Chondrocyte (in vitro differentiated cells): ENCODE measurements at regions not wholly inside any gene's neighbourhood (a gene's known extent, or its start where the extent isn't known, plus 50 kb on each side); places are given as distances from the start of the nearest gene placed in this dataset.

Source experiments
- DNase-seq: peaks from one replicate; pipeline ENCODE4 v3.0.0; 2021; ENCODE audit warnings: mixed read lengths, low spot score
- H3K27ac Mint-ChIP-seq: one replicate; pipeline ENCODE4 v1.8.0; 2021; ENCODE audit warnings: mild to moderate bottlenecking, moderate library complexity, mixed read lengths; ENCODE audit not compliant: unreplicated experiment
- H3K27me3 Mint-ChIP-seq: 2 replicates; pipeline ENCODE4 v1.8.0; 2021; ENCODE audit warnings: low read depth, mixed read lengths
- H3K36me3 Mint-ChIP-seq: 2 replicates; pipeline ENCODE4 v1.8.0; 2021; ENCODE audit warnings: low read depth, mixed read lengths
- H3K4me1 Mint-ChIP-seq: 2 replicates; pipeline ENCODE4 v1.8.0; 2021; ENCODE audit warnings: low read depth, mild to moderate bottlenecking, mixed read lengths
- H3K4me3 Mint-ChIP-seq: one replicate; pipeline ENCODE4 v1.8.0; 2021; ENCODE audit warnings: mild to moderate bottlenecking, moderate library complexity, mixed read lengths; ENCODE audit not compliant: unreplicated experiment
- H3K9me3 Mint-ChIP-seq: 2 replicates; pipeline ENCODE4 v1.8.0; 2021; ENCODE audit warnings: low read depth, mixed read lengths
- CTCF ChIP-seq: fragments of 200-600 bp; sonication (generic); IDR thresholded peaks from 2 replicates; pipeline ENCODE4 v1.5.0; 2021; ENCODE audit warnings: antibody characterized with exemption, mild to moderate bottlenecking, moderate library complexity

GRCh38 chrX:134173541-134174272 lies 63.3 kb upstream of the CCDC160 start:
- Mint-ChIP-seq H3K36me3 (peaks cover 1% of the 10 kb centered on the region), H3K27ac (no peak overlapping the region), H3K9me3 (no peaks in the 10 kb centered on the region), H3K4me3 (peak overlapping the region; percentile 77), H3K4me1 (peaks cover 15% of the 10 kb centered on the region), H3K27me3 (peaks cover 18% of the 10 kb centered on the region)
- no peak for TF ChIP-seq CTCF
- DNase-seq: no peak

GRCh38 chrX:134174273-134174660 lies 62.7 kb upstream of the CCDC160 start:
- Mint-ChIP-seq H3K9me3 (no peaks in the 10 kb centered on the region), H3K4me1 (peaks cover 15% of the 10 kb centered on the region), H3K27me3 (peaks cover 18% of the 10 kb centered on the region), H3K4me3 (no peak overlapping the region), H3K36me3 (peaks cover 1% of the 10 kb centered on the region), H3K27ac (no peak overlapping the region)
- no peak for DNase-seq
- TF ChIP-seq CTCF: no peak

- no peak overlapping the region for H3K4me3 Mint-ChIP-seq
- H3K27me3 Mint-ChIP-seq: peaks cover 18% of the 10 kb centered on the region
- no peaks in the 10 kb centered on the region for H3K9me3 Mint-ChIP-seq
Observed at GRCh38 chrX:134174859-134175258, 62.1 kb upstream of the CCDC160 start.

GRCh38 chrX:134177527-134177926 lies 59.5 kb upstream of the CCDC160 start:
- Mint-ChIP-seq H3K27me3 (peaks cover 16% of the 10 kb centered on the region), H3K9me3 (no peaks in the 10 kb centered on the region), H3K27ac (no peak overlapping the region), H3K4me3 (no peak overlapping the region), H3K36me3 (peaks cover 1% of the 10 kb centered on the region), H3K4me1 (peaks cover 10% of the 10 kb centered on the region)
- no peak for DNase-seq
- TF ChIP-seq CTCF: no peak

More at GRCh38 chrX:134174859-134175258, 62.1 kb upstream of the CCDC160 start:
- no peak overlapping the region for H3K27ac Mint-ChIP-seq
- TF ChIP-seq CTCF: no peak
- H3K4me1 Mint-ChIP-seq: peaks cover 15% of the 10 kb centered on the region
- peaks cover 1% of the 10 kb centered on the region for H3K36me3 Mint-ChIP-seq
- DNase-seq: no peak

- H3K36me3 Mint-ChIP-seq: peaks cover under 1% of the 10 kb centered on the region
- no peak for DNase-seq
- H3K27me3 Mint-ChIP-seq: peaks cover under 1% of the 10 kb centered on the region
Observed at GRCh38 chrX:134180601-134181274, 56.2 kb upstream of the CCDC160 start.

More at GRCh38 chrX:134180601-134181274, 56.2 kb upstream of the CCDC160 start:
- Mint-ChIP-seq H3K27ac (no peak overlapping the region), H3K4me1 (no peaks in the 10 kb centered on the region), H3K9me3 (no peaks in the 10 kb centered on the region), H3K4me3 (no peak overlapping the region)
- no peak for TF ChIP-seq CTCF
